Memory B cell (primary cell): ENCODE measurements at regions not wholly inside any gene's neighbourhood (a gene's known extent, or its start where the extent isn't known, plus 50 kb on each side); places are given as distances from the start of the nearest gene placed in this dataset.
A peak's percentile ranks its signal among the peaks of the same experiment; 100 is the strongest.
"Not testable (repeated sequence)": the region's sequence is repeated elsewhere in the genome, so short reads cannot be mapped to it uniquely, and the experiment has no call there.

Experiments used
- ATAC-seq: fragments of 150-1000 bp; cut with Tn5 transposase; 2 replicates; pipeline ENCODE4 v1.10.0; 2021; ENCODE audit warnings: low read depth, mild to moderate bottlenecking, moderate library complexity
- DNase-seq, 2 donors: peaks; one replicate each; pipeline ENCODE4 v3.0.0; 2022; ENCODE audit warnings: low spot score in 2 of 2
- H3K27ac Mint-ChIP-seq: one replicate; pipeline ENCODE4 v1.8.0; 2022; ENCODE audit warnings: mild to moderate bottlenecking, moderate library complexity, mixed read lengths
- H3K27me3 Mint-ChIP-seq: one replicate; pipeline ENCODE4 v1.8.0; 2022; ENCODE audit warnings: mixed read lengths
- H3K36me3 Mint-ChIP-seq: one replicate; pipeline ENCODE4 v1.8.0; 2022; ENCODE audit warnings: mild to moderate bottlenecking, mixed read lengths
- H3K4me1 Mint-ChIP-seq: one replicate; pipeline ENCODE4 v1.8.0; 2022; ENCODE audit warnings: mixed read lengths
- H3K4me3 Mint-ChIP-seq: one replicate; pipeline ENCODE4 v1.8.0; 2022; ENCODE audit warnings: mild to moderate bottlenecking, moderate library complexity, mixed read lengths
- H3K9me3 Mint-ChIP-seq: one replicate; pipeline ENCODE4 v1.8.0; 2022; ENCODE audit warnings: mixed read lengths

DNA sequence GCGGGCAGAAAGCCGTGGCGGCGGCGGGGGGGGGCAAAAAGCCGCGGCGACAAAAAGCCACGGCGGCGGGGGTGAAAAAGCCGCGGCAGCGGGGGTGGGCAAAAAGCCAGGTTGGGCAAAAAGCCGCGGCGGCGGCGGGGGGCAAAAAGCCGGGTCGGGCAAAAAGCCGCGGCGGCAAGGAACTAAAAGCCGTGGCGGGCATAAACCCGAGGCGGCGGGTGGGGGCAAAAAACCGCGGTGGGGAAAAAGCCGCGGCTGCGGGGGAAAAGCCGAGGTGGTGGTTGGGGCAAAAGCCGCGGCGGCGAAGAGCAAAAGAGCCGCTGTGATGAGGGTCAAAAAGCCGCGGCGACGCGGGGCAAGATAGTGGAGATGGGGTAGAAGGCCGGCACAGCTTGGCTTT is 1834.2 kb downstream of the FOXD4L5 start:
- not testable (repeated sequence) for H3K27me3 Mint-ChIP-seq, H3K4me3 Mint-ChIP-seq, H3K4me1 Mint-ChIP-seq, H3K27ac Mint-ChIP-seq, H3K9me3 Mint-ChIP-seq, H3K36me3 Mint-ChIP-seq, ATAC-seq, DNase-seq

GRCh38 chr9:63425123-63425522 is 1859.9 kb downstream of the FOXD4L5 start:
- ATAC-seq, DNase-seq, H3K4me3 Mint-ChIP-seq, H3K27ac Mint-ChIP-seq, H3K36me3 Mint-ChIP-seq, H3K9me3 Mint-ChIP-seq, H3K4me1 Mint-ChIP-seq, H3K27me3 Mint-ChIP-seq: not testable (repeated sequence)

GRCh38 chr9:63390897-63391296 is 1894.1 kb downstream of the FOXD4L5 start:
- ATAC-seq, H3K4me3 Mint-ChIP-seq, H3K27me3 Mint-ChIP-seq, H3K27ac Mint-ChIP-seq, DNase-seq, H3K4me1 Mint-ChIP-seq, H3K9me3 Mint-ChIP-seq, H3K36me3 Mint-ChIP-seq: not testable (repeated sequence)

DNA sequence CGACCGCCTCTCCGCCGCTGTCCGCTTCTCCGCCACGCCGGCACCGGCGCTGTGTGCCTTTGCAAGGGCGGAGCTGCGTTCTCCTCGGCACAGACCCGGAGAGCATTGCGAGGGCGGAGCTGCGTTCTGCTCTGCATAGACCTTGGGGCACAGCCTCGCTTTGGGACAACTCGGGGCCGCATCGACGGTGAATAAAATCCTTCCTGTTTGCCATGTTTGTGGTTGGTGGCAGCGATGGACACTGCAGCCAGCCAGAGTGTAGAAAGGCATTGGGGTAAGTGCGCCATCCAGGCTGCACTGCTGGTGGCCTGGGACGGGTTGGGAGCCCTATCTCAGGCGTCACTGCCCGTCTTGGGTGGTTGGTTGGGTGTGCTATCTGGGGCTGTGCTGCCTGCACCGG is 1899.5 kb downstream of the FOXD4L5 start:
- peak overlapping the region; percentile 84 for H3K4me3 Mint-ChIP-seq
- not testable (repeated sequence) for H3K4me1 Mint-ChIP-seq, H3K27me3 Mint-ChIP-seq, DNase-seq, H3K27ac Mint-ChIP-seq, ATAC-seq, H3K9me3 Mint-ChIP-seq, H3K36me3 Mint-ChIP-seq

DNA sequence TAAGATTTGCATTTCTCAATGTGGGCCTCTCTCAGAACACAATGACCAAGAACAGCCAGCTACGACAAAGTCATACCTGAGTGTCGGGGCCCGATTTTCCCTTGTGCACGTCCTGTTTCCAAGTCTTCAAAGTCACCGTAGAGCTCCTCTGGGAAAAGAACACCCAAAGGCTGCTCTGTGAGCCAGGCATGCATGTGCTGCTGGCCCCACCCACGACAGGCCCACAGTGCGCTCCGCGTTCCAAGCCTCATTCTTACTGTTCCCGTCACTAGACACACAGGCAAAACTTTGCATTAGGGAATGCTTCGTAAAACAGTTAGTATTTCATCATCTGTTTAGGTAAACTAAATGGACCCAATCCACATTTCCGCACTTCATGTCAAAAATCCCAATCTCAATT is 1905.1 kb downstream of the FOXD4L5 start:
- not testable (repeated sequence) for H3K9me3 Mint-ChIP-seq, H3K27me3 Mint-ChIP-seq, H3K4me1 Mint-ChIP-seq, H3K36me3 Mint-ChIP-seq, H3K27ac Mint-ChIP-seq, DNase-seq, H3K4me3 Mint-ChIP-seq, ATAC-seq

DNA sequence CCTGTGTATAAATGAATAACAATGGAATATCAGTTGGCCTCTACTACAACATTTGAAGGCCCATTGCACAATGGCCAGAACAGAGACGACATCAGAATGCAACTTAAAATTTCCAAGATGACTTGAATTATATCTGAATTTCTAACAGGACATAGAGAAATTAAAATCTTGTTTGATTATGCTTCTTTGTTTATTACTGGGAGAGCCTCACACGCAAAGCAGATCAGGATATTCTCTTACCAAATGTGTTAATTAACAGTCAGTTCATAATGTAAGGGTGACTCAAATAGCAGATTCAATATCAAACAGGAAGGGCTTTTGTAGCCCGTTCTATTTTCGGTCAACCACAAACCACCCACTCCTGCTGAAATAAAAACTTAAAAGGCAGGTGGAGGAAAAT is 1930.8 kb downstream of the FOXD4L5 start:
- H3K27me3 Mint-ChIP-seq, H3K36me3 Mint-ChIP-seq, DNase-seq, H3K27ac Mint-ChIP-seq, H3K4me1 Mint-ChIP-seq, ATAC-seq, H3K9me3 Mint-ChIP-seq: not testable (repeated sequence)
- H3K4me3 Mint-ChIP-seq: peak overlapping the region; percentile 61

DNA sequence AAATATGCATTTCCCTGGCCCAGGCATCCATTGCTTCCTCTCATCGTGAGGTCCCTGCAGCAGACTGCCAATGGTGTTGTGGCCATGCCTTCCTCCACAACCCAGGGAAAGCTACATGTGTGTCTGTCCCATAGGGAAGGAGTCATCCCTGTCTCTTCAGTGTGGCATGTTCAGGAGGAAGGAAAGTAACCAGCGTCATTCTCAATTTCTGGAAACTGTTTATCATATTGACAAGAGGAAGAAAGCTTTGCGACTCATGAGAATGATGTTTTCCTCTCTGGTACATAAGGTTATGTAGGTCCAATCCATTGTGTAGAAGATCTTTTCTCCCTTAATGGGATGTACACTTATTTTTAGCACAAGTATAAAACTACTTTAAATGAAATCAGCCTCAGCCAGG is 1937.7 kb downstream of the FOXD4L5 start:
- not testable (repeated sequence) for H3K27me3 Mint-ChIP-seq, ATAC-seq, H3K36me3 Mint-ChIP-seq, DNase-seq, H3K27ac Mint-ChIP-seq, H3K4me1 Mint-ChIP-seq, H3K9me3 Mint-ChIP-seq, H3K4me3 Mint-ChIP-seq

DNA sequence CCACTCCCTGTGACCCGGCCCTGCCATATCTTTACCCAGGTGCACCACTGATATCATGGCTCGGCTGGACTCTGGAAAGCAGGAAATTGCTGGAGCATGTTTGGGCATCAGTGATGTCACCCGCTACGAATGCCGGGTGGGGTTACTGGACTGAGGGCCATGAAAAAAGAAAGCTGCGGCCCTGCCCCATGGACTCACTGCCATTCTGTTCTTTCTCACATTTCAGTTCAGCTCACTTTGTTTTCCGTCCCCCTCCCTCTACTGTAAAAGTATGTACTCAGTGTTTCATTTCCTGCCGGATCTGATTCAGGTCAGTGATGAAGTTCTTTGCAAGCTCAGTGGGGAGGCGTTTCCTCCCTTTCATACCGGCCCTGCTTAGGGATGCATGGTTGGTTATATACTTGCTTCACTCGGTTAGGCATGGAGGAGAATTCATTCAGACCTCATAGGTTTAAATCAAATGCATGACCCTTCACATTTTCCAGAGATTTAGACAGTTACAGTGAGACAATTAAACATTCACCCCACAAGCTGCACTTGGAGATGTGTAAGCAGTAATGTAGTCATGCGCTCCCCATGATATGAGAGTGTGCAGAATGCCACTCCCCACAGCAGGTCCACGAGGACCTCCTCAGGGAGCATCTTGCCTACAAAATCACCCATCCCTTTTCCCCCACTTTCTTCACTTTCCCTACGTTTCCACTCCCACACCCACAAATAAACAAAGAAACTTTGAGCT is 1938.5 kb downstream of the FOXD4L5 start:
- Mint-ChIP-seq H3K4me3 (peak overlapping the region; percentile 65), H3K27ac (peak overlapping the region; percentile 46)
- not testable (repeated sequence) for DNase-seq, H3K36me3 Mint-ChIP-seq, ATAC-seq, H3K27me3 Mint-ChIP-seq, H3K4me1 Mint-ChIP-seq, H3K9me3 Mint-ChIP-seq

GRCh38 chr9:63344408-63344807 is 1940.6 kb downstream of the FOXD4L5 start:
- not testable (repeated sequence) for H3K4me3 Mint-ChIP-seq, ATAC-seq, H3K9me3 Mint-ChIP-seq

GRCh38 chr9:63342528-63342927 is 1942.5 kb downstream of the FOXD4L5 start:
- not testable (repeated sequence) for H3K27ac Mint-ChIP-seq, H3K36me3 Mint-ChIP-seq, H3K4me3 Mint-ChIP-seq, DNase-seq, ATAC-seq, H3K9me3 Mint-ChIP-seq, H3K27me3 Mint-ChIP-seq
- H3K4me1 Mint-ChIP-seq: peaks cover 11% of the 10 kb centered on the region

More at GRCh38 chr9:63344408-63344807, 1940.6 kb downstream of the FOXD4L5 start:
- not testable (repeated sequence) for DNase-seq, H3K27ac Mint-ChIP-seq, H3K4me1 Mint-ChIP-seq, H3K27me3 Mint-ChIP-seq, H3K36me3 Mint-ChIP-seq

GRCh38 chr9:63337899-63338604 is 1947.0 kb downstream of the FOXD4L5 start:
- H3K36me3 Mint-ChIP-seq, H3K4me3 Mint-ChIP-seq, H3K27ac Mint-ChIP-seq, H3K27me3 Mint-ChIP-seq, H3K4me1 Mint-ChIP-seq, ATAC-seq, H3K9me3 Mint-ChIP-seq, DNase-seq: not testable (repeated sequence)

DNA sequence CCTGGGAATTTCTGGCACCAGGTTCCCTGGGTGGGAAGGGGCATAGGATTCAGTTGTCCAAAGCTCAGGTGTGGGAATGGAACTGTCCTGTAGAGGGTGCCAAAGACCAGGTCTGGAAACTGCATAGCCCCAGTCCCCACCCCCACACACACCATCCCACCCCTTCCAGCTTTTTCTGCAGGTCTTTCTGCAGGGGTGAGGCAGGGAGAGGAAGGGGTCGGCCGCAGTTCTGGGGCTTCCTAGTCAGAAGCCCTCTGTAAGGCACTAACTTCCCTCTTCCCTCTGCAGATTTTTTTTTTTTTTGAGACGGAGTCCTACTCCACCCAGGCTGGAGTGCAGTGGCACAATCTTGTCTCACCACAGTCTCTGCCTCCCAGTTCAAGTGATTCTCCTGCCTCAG is 1949.7 kb downstream of the FOXD4L5 start:
- H3K27me3 Mint-ChIP-seq, H3K36me3 Mint-ChIP-seq, H3K4me1 Mint-ChIP-seq: not testable (repeated sequence)

GRCh38 chr9:63334187-63334586 is 1950.8 kb downstream of the FOXD4L5 start:
- not testable (repeated sequence) for H3K27ac Mint-ChIP-seq

More for the DNA sequence above, 1949.7 kb downstream of the FOXD4L5 start:
- not testable (repeated sequence) for DNase-seq, ATAC-seq, H3K9me3 Mint-ChIP-seq, H3K4me3 Mint-ChIP-seq, H3K27ac Mint-ChIP-seq

GRCh38 chr9:63333083-63333482 is 1951.9 kb downstream of the FOXD4L5 start:
- not testable (repeated sequence) for H3K4me1 Mint-ChIP-seq, H3K27ac Mint-ChIP-seq

More at GRCh38 chr9:63334187-63334586, 1950.8 kb downstream of the FOXD4L5 start:
- not testable (repeated sequence) for H3K9me3 Mint-ChIP-seq, H3K4me3 Mint-ChIP-seq, DNase-seq, H3K4me1 Mint-ChIP-seq, H3K36me3 Mint-ChIP-seq, ATAC-seq, H3K27me3 Mint-ChIP-seq

DNA sequence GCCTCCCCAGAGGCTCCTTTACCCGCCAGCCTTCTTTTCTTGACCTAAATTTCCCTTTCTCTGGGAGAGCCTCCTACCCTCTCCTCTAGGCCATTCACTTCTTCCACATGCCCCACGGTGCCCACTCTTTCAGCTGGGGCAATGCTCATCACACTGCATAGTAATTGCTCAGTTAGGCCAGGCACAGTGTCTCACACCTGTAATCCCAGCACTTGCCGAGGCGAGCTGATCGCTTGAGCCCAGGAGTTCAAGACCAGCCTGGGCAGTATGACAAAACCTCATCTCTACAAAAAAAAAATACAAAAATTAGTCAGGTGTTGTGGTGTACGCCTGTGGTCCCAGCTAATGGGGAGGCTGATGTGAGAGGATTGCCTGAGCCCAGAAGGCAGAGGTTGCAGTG is 1956.7 kb downstream of the FOXD4L5 start:
- H3K4me1 Mint-ChIP-seq, H3K27ac Mint-ChIP-seq, H3K9me3 Mint-ChIP-seq, ATAC-seq, H3K4me3 Mint-ChIP-seq, H3K27me3 Mint-ChIP-seq, H3K36me3 Mint-ChIP-seq, DNase-seq: not testable (repeated sequence)

More at GRCh38 chr9:63333083-63333482, 1951.9 kb downstream of the FOXD4L5 start:
- not testable (repeated sequence) for ATAC-seq, H3K9me3 Mint-ChIP-seq, H3K36me3 Mint-ChIP-seq, H3K27me3 Mint-ChIP-seq, DNase-seq, H3K4me3 Mint-ChIP-seq
